Nephron (organoid): ENCODE measurements at regions not wholly inside any gene's neighbourhood (a gene's known extent, or its start where the extent isn't known, plus 50 kb on each side); places are given as distances from the start of the nearest gene placed in this dataset.

ENCODE experiments used
- H3K27ac Mint-ChIP-seq, 3 experiments: 2 replicates each; pipeline ENCODE4 v1.8.0; 2020; ENCODE audit warnings: mixed read lengths in 3 of 3, mild to moderate bottlenecking in 2 of 3, moderate library complexity in 1 of 3
- H3K27me3 Mint-ChIP-seq: 2 replicates; pipeline ENCODE4 v1.8.0; 2021; ENCODE audit warnings: low read depth, mild to moderate bottlenecking, moderate library complexity, mixed read lengths
- H3K36me3 Mint-ChIP-seq: 2 replicates; pipeline ENCODE4 v1.8.0; 2020; ENCODE audit warnings: low read depth, mixed read lengths
- H3K4me1 Mint-ChIP-seq: 2 replicates; pipeline ENCODE4 v1.8.0; 2020; ENCODE audit warnings: mixed read lengths
- H3K4me3 Mint-ChIP-seq, 3 experiments: 2 replicates each; pipeline ENCODE4 v1.8.0; 2020; ENCODE audit warnings: mild to moderate bottlenecking in 3 of 3, mixed read lengths in 3 of 3, moderate library complexity in 2 of 3
- H3K9me3 Mint-ChIP-seq: 2 replicates; pipeline ENCODE4 v1.8.0; 2020; ENCODE audit warnings: mixed read lengths
- TF ChIP-seq, protein P1 (sequence below), 3 experiments: fragments of 200-600 bp; sonication (generic); IDR thresholded peaks; one replicate each; pipeline ENCODE4 v1.5.0; 2021; ENCODE audit warnings: antibody characterized with exemption in 3 of 3; ENCODE audit not compliant: unreplicated experiment in 3 of 3

DNA sequence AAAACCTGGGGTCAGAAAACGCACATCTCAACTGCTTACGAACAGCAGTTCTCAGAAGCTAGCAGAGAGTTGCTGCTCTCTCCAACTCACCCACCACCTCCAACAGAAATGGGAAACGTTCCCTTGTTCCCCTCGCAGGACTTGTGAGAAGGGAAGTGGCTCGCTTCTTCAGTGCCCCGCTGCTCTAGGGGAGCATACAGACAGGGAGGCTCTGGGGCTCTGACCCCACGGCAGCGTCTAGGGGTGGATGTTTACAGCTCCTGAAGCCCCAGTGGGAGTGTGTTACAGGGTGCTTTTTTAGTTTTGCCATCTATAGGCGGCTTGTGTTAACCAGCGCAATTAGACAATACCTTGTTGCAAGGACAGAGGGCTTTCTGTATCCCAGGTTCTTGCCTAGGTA lies 267.7 kb upstream of the ACTBL2 start:
- Mint-ChIP-seq H3K9me3 (no peaks in the 10 kb centered on the region), H3K36me3 (no peaks in the 10 kb centered on the region), H3K4me3 (no peak overlapping the region), H3K27ac (no peak overlapping the region), H3K4me1 (no peaks in the 10 kb centered on the region), H3K27me3 (no peaks in the 10 kb centered on the region)
- TF ChIP-seq, protein P1, sequence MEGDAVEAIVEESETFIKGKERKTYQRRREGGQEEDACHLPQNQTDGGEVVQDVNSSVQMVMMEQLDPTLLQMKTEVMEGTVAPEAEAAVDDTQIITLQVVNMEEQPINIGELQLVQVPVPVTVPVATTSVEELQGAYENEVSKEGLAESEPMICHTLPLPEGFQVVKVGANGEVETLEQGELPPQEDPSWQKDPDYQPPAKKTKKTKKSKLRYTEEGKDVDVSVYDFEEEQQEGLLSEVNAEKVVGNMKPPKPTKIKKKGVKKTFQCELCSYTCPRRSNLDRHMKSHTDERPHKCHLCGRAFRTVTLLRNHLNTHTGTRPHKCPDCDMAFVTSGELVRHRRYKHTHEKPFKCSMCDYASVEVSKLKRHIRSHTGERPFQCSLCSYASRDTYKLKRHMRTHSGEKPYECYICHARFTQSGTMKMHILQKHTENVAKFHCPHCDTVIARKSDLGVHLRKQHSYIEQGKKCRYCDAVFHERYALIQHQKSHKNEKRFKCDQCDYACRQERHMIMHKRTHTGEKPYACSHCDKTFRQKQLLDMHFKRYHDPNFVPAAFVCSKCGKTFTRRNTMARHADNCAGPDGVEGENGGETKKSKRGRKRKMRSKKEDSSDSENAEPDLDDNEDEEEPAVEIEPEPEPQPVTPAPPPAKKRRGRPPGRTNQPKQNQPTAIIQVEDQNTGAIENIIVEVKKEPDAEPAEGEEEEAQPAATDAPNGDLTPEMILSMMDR (IDR thresholded peaks at IDR 0.05; ENCODE audit: unreplicated experiment in 3 of 3), result no peak

DNA sequence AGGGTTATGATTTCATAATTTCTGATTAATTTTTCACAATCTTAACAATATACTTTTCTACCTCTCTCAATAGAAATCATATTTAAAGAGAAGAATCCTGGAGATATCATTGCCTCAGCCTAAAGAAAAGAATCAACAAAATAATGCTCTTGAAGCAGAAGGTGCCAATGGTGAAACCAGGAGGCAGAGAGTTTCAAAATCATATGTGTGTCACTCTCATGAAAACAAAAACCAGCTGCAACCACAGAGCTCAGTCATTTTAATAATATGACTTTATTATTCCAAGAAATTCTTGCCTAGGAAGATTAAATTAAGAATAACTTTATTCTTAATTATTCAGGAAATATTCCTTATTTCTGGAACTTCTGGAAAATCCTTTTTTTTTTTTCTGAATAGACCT lies 266.8 kb upstream of the ACTBL2 start:
- H3K27ac Mint-ChIP-seq, result no peak overlapping the region

DNA sequence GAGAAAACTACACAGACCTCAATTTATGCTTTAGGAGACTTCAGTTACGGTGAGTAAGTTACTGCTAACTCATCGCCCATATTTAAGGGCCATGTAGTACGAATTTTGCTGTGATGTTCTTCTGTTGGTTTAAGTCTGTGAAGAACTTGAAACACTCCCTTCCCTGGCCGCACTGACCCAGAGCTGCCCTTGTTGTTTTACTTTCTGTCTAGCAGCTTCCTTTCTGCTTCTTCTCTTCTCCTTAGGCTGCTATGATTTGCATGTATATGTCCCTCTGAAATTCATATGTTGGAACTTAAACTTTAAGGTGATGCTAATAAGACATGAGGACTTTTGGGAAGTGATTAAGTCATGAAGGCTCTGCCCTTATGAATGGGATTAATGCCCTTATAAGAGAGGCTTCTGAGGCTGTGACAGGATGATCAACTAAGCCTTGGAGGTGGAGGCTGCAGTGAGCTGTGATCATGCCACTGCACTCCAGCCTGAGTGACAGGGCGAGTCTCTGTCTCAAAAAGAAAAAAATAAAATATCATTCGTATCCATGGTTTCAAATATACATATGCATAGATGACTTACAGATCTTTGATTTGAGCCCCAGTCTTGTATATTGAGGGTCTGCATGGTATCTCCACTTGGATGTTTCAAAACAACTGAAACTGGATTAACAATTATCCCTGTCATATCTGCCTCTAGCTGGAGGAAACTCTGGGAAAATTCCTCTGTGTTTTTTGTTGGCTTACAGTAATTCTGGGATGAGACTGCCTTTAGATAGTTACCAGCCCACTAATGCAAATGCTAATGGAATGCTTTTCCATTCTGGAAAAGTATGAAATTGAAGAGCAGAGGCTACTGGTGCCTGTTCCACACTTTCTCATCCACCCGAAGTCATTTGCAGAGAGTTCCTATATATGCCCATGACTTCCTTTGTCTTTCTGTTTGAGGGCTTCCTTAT lies 263.4 kb upstream of the ACTBL2 start:
- Mint-ChIP-seq H3K27me3 (no peaks in the 10 kb centered on the region), H3K27ac (peak overlapping the region in 2 of 3 experiments; percentile 24 to 47)
- TF ChIP-seq, protein P1 (IDR thresholded peaks at IDR 0.05; ENCODE audit: unreplicated experiment in 3 of 3), result no peak

More for the DNA sequence above, 266.8 kb upstream of the ACTBL2 start:
- TF ChIP-seq, protein P1 (IDR thresholded peaks at IDR 0.05; ENCODE audit: unreplicated experiment in 3 of 3), result no peak
- no peaks in the 10 kb centered on the region for H3K27me3 Mint-ChIP-seq
- H3K9me3 Mint-ChIP-seq, result no peaks in the 10 kb centered on the region
- no peak overlapping the region for H3K4me3 Mint-ChIP-seq
- H3K36me3 Mint-ChIP-seq, result no peaks in the 10 kb centered on the region
- no peaks in the 10 kb centered on the region for H3K4me1 Mint-ChIP-seq

DNA sequence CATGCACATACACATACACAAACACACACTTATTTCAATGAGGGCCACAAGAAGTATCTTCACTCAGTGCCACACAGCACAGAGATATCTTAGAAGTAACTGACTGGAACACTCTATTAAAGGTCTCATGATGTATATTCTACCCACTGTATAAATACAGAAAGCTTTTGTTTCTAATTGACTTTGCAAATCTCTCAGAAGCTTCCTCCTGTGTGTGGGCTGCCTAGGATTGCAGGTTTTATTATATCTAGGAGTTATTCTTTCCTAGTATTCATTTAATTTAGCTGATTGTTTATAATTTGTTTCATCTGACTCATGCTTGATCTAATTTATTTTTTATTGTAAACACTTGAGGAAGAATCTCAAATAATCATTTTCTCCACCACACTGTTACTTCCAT lies 262.4 kb upstream of the ACTBL2 start:
- TF ChIP-seq, protein P1 (IDR thresholded peaks at IDR 0.05; ENCODE audit: unreplicated experiment in 3 of 3), result no peak
- H3K9me3 Mint-ChIP-seq, result no peaks in the 10 kb centered on the region

More for the DNA sequence above, 263.4 kb upstream of the ACTBL2 start:
- H3K9me3 Mint-ChIP-seq, result no peaks in the 10 kb centered on the region
- H3K4me3 Mint-ChIP-seq, result no peak overlapping the region
- no peaks in the 10 kb centered on the region for H3K36me3 Mint-ChIP-seq
- H3K4me1 Mint-ChIP-seq, result no peaks in the 10 kb centered on the region

DNA sequence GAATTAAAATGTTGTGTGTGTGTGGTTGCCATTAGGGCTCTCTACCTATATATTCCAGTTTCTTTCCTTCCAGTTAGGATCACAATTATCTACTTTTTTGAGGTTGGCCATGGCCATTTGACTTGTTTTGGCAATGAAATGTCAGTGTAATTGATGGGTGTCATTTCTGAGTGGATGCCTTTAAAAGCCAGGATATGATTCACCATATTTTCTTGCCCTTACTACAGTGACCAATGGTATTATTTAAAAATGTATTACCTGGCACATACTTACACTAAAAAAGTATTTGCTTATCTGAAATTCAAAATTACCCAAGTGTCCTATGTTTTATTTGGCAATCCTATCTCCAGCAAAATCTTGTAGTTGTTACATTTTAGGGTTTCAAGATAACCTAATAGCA lies 258.7 kb upstream of the ACTBL2 start:
- Mint-ChIP-seq H3K4me1 (peaks cover 17% of the 10 kb centered on the region), H3K27ac (no peak overlapping the region), H3K36me3 (no peaks in the 10 kb centered on the region), H3K9me3 (no peaks in the 10 kb centered on the region), H3K27me3 (no peaks in the 10 kb centered on the region), H3K4me3 (no peak overlapping the region)
- TF ChIP-seq, protein P1 (IDR thresholded peaks at IDR 0.05; ENCODE audit: unreplicated experiment in 3 of 3), result no peak

More for the DNA sequence above, 262.4 kb upstream of the ACTBL2 start:
- no peaks in the 10 kb centered on the region for H3K36me3 Mint-ChIP-seq
- H3K27ac Mint-ChIP-seq, result peak overlapping the region in 1 of 3 experiments; percentile 38
- no peaks in the 10 kb centered on the region for H3K27me3 Mint-ChIP-seq
- no peaks in the 10 kb centered on the region for H3K4me1 Mint-ChIP-seq
- H3K4me3 Mint-ChIP-seq, result no peak overlapping the region
